HEK293 (cell line): ENCODE measurements at regions not wholly inside any gene's neighbourhood (a gene's known extent, or its start where the extent isn't known, plus 50 kb on each side); places are given as distances from the start of the nearest gene placed in this dataset.

Source experiments
- CTCF ChIA-PET: fragments of 350-600 bp; formaldehyde crosslinking; extraction: SDS; loops from one replicate; lab custom pipeline; 2021; ENCODE audit warnings: antibody characterized with exemption; lab: Yijun Ruan, JAX
- POLR2A ChIA-PET: fragments of 300-600 bp; formaldehyde crosslinking; extraction: SDS; loops from one replicate; lab custom pipeline; 2020; ENCODE audit warnings: antibody characterized with exemption, inconsistent platforms; lab: Yijun Ruan, JAX
- H3K27ac ChIP-seq: fragments of 200-500 bp; sonication (Bioruptor generic); 2 replicates; pipeline ENCODE4 v1.5.1; 2014; ENCODE audit warnings: low read depth, low read length, control low read depth, inconsistent platforms; ENCODE audit errors: extremely low read depth
- H3K36me3 ChIP-seq, 2 experiments: fragments of 200-500 bp in 1 of 2; sonication (Bioruptor generic) in 1 of 2; 1 replicate in 1 of 2; 2 replicates in 1 of 2; pipeline ENCODE4 v1.5.1; 2014 to 2017; ENCODE audit warnings: inconsistent platforms in 2 of 2, low read length in 2 of 2; ENCODE audit not compliant: control insufficient read depth in 2 of 2, insufficient read depth in 1 of 2
- H3K4me1 ChIP-seq: fragments of 200-500 bp; sonication (Bioruptor generic); 2 replicates; pipeline ENCODE4 v1.5.1; 2014; ENCODE audit warnings: mild to moderate bottlenecking, low read length, inconsistent platforms; ENCODE audit not compliant: control insufficient read depth, insufficient read depth
- H3K4me3 ChIP-seq: 2 replicates; pipeline ENCODE4 v1.5.1; 2011; ENCODE audit warnings: low read depth, mild to moderate bottlenecking, control low read depth, low read length, moderate library complexity
- H3K9me3 ChIP-seq: fragments of 200-500 bp; sonication (Bioruptor generic); 2 replicates; pipeline ENCODE4 v1.5.1; 2014; ENCODE audit warnings: low read depth, low read length, inconsistent platforms; ENCODE audit not compliant: control insufficient read depth, insufficient read depth
- KLF8 ChIP-seq: fragments of 450-650 bp; formaldehyde crosslinking; IDR thresholded peaks from 2 replicates; pipeline ENCODE4 v1.5.1; 2016; ENCODE audit warnings: missing biosample characterization, missing genetic modification characterization
- MYNN ChIP-seq: fragments of 450-650 bp; formaldehyde crosslinking; IDR thresholded peaks from 2 replicates; pipeline ENCODE4 v1.5.1; 2016; ENCODE audit warnings: missing biosample characterization, missing genetic modification characterization, borderline replicate concordance
- OSR2 ChIP-seq: fragments of 450-650 bp; formaldehyde crosslinking; IDR thresholded peaks from 2 replicates; pipeline ENCODE4 v1.5.1; 2016; ENCODE audit warnings: missing biosample characterization, missing genetic modification characterization
- SCRT2 ChIP-seq: fragments of 450-650 bp; formaldehyde crosslinking; IDR thresholded peaks from 2 replicates; pipeline ENCODE4 v1.5.1; 2016; ENCODE audit warnings: missing biosample characterization, missing genetic modification characterization
- SP2 ChIP-seq: fragments of 450-650 bp; formaldehyde crosslinking; IDR thresholded peaks from 2 replicates; pipeline ENCODE4 v1.5.1; 2016; ENCODE audit warnings: missing biosample characterization, missing genetic modification characterization
- ZBTB49 ChIP-seq: fragments of 450-650 bp; formaldehyde crosslinking; IDR thresholded peaks from 2 replicates; pipeline ENCODE4 v1.5.1; 2016; ENCODE audit warnings: missing biosample characterization, missing genetic modification characterization, low read depth
- ZFP69B ChIP-seq: fragments of 450-650 bp; formaldehyde crosslinking; IDR thresholded peaks from 2 replicates; pipeline ENCODE4 v1.5.1; 2016; ENCODE audit warnings: missing biosample characterization, missing genetic modification characterization
- ZNF10 ChIP-seq: fragments of 450-650 bp; formaldehyde crosslinking; IDR thresholded peaks from 2 replicates; pipeline ENCODE4 v1.5.1; 2017; ENCODE audit warnings: missing biosample characterization, missing genetic modification characterization
- ZNF18 ChIP-seq: fragments of 450-650 bp; formaldehyde crosslinking; IDR thresholded peaks from 2 replicates; pipeline ENCODE4 v1.5.1; 2016; ENCODE audit warnings: missing biosample characterization, missing genetic modification characterization
- ZNF2 ChIP-seq: fragments of 450-650 bp; formaldehyde crosslinking; IDR thresholded peaks from 2 replicates; pipeline ENCODE4 v1.5.1; 2016; ENCODE audit warnings: missing biosample characterization, missing genetic modification characterization
- ZNF280D ChIP-seq: fragments of 450-650 bp; formaldehyde crosslinking; IDR thresholded peaks from 2 replicates; pipeline ENCODE4 v1.5.1; 2016; ENCODE audit warnings: missing biosample characterization, missing genetic modification characterization
- ZNF518A ChIP-seq: fragments of 450-650 bp; formaldehyde crosslinking; conservative IDR thresholded peaks from 2 replicates; pipeline ENCODE4 v1.5.1; 2016; ENCODE audit warnings: low read depth, missing biosample characterization, missing genetic modification characterization
- ZNF530 ChIP-seq: fragments of 450-650 bp; formaldehyde crosslinking; IDR thresholded peaks from 2 replicates; pipeline ENCODE4 v1.5.1; 2016; ENCODE audit warnings: low read depth, missing biosample characterization, missing genetic modification characterization
- ZNF548 ChIP-seq: fragments of 450-650 bp; formaldehyde crosslinking; IDR thresholded peaks from 2 replicates; pipeline ENCODE4 v1.5.1; 2016; ENCODE audit warnings: missing biosample characterization, missing genetic modification characterization
- ZNF596 ChIP-seq: fragments of 450-650 bp; IDR thresholded peaks from 2 replicates; pipeline ENCODE4 v1.5.0; 2018; ENCODE audit warnings: missing biosample characterization, mild to moderate bottlenecking, missing genetic modification characterization, moderate library complexity
- ZXDB ChIP-seq: fragments of 450-650 bp; formaldehyde crosslinking; IDR thresholded peaks from 2 replicates; pipeline ENCODE4 v1.5.1; 2016; ENCODE audit warnings: missing biosample characterization, missing genetic modification characterization
- TF ChIP-seq, protein P1 (sequence below): fragments of 450-650 bp; IDR thresholded peaks from 2 replicates; pipeline ENCODE4 v1.5.1; 2018; ENCODE audit warnings: missing biosample characterization, missing genetic modification characterization
- TF ChIP-seq, protein P2 (sequence below): fragments of 450-650 bp; formaldehyde crosslinking; IDR thresholded peaks from 2 replicates; pipeline ENCODE4 v1.5.1; 2016; ENCODE audit warnings: missing biosample characterization, missing genetic modification characterization

GRCh38 chr2:48901015-48901343 lies 145.5 kb upstream of the LHCGR start:
- ChIA-PET POLR2A (interaction anchor here (0.6 kb wide), 1 partner anchor 126 kb away, joined by 13 read pairs; no protein-coding TSS in a partner anchor), CTCF (interaction anchor here (0.6 kb wide), 1 partner anchor 422 kb away, joined by 3 read pairs; no protein-coding TSS in a partner anchor)
- Histone ChIP-seq H3K9me3 (no peaks in the 10 kb centered on the region), H3K4me1 (no peaks in the 10 kb centered on the region), H3K27ac (no peak overlapping the region), H3K4me3 (no peak overlapping the region), H3K36me3 (no peaks in the 10 kb centered on the region)
- TF ChIP-seq ZNF18 (tag by site-specific recombination): no peak
- TF ChIP-seq ZNF518A: no peak
- no peak for TF ChIP-seq ZFP69B
- no peak for TF ChIP-seq ZNF2 (tag by site-specific recombination)
- no peak for TF ChIP-seq MYNN (tag by site-specific recombination)
- no peak for TF ChIP-seq KLF8
- TF ChIP-seq SP2 (tag by site-specific recombination): no peak
- TF ChIP-seq ZXDB: no peak
- TF ChIP-seq, protein P1, sequence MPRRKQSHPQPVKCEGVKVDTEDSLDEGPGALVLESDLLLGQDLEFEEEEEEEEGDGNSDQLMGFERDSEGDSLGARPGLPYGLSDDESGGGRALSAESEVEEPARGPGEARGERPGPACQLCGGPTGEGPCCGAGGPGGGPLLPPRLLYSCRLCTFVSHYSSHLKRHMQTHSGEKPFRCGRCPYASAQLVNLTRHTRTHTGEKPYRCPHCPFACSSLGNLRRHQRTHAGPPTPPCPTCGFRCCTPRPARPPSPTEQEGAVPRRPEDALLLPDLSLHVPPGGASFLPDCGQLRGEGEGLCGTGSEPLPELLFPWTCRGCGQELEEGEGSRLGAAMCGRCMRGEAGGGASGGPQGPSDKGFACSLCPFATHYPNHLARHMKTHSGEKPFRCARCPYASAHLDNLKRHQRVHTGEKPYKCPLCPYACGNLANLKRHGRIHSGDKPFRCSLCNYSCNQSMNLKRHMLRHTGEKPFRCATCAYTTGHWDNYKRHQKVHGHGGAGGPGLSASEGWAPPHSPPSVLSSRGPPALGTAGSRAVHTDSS (tag by site-specific recombination): no peak
- TF ChIP-seq ZBTB49 (tag by site-specific recombination): no peak

GRCh38 chr2:48900321-48901014 lies 144.9 kb upstream of the LHCGR start:
- H3K4me1 ChIP-seq: no peaks in the 10 kb centered on the region
- POLR2A ChIA-PET: no interaction called here
- no peak overlapping the region for H3K4me3 ChIP-seq
- H3K36me3 ChIP-seq: no peaks in the 10 kb centered on the region
- CTCF ChIA-PET: interaction anchor here (0.6 to 0.8 kb wide), 3 partner anchors 10 to 421 kb away, joined by 3 to 4 read pairs (median 3); no protein-coding TSS in a partner anchor
- H3K27ac ChIP-seq: no peak overlapping the region
- H3K9me3 ChIP-seq: no peaks in the 10 kb centered on the region
- TF ChIP-seq ZNF548 (no peak), ZNF596 (tag by site-specific recombination) (no peak), ZNF530 (no peak), OSR2 (tag by site-specific recombination) (no peak), ZNF280D (tag by site-specific recombination) (no peak), SCRT2 (no peak), ZNF10 (tag by site-specific recombination) (no peak)
- TF ChIP-seq, protein P2, sequence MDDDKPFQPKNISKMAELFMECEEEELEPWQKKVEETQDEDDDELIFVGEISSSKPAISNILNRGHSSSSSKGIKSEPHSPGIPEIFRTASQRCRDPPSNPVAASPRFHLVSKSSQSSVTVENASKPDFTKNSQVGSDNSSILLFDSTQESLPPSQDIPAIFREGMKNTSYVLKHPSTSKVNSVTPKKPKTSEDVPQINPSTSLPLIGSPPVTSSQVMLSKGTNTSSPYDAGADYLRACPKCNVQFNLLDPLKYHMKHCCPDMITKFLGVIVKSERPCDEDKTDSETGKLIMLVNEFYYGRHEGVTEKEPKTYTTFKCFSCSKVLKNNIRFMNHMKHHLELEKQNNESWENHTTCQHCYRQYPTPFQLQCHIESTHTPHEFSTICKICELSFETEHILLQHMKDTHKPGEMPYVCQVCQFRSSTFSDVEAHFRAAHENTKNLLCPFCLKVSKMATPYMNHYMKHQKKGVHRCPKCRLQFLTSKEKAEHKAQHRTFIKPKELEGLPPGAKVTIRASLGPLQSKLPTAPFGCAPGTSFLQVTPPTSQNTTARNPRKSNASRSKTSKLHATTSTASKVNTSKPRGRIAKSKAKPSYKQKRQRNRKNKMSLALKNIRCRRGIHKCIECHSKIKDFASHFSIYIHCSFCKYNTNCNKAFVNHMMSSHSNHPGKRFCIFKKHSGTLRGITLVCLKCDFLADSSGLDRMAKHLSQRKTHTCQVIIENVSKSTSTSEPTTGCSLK (tag by site-specific recombination): no peak
